Brain microvascular endothelial cell (primary cell): ENCODE measurements at regions not wholly inside any gene's neighbourhood (a gene's known extent, or its start where the extent isn't known, plus 50 kb on each side); places are given as distances from the start of the nearest gene placed in this dataset.

Source experiments
- DNase-seq: peaks from one replicate; pipeline ENCODE4 v3.0.0-alpha.2; 2020
- H3K27ac ChIP-seq: fragments of 250-450 bp; sonication (Bioruptor Pico); 2 replicates; pipeline ENCODE4 v1.5.1; 2020; ENCODE audit warnings: mild to moderate bottlenecking, moderate library complexity
- H3K27me3 ChIP-seq: fragments of 250-450 bp; sonication (Bioruptor Pico); replicated peaks from 2 replicates; pipeline ENCODE4 v1.5.1; 2020; ENCODE audit warnings: mild to moderate bottlenecking
- H3K36me3 ChIP-seq: fragments of 250-450 bp; sonication (Bioruptor Pico); replicated peaks from 2 replicates; pipeline ENCODE4 v1.5.1; 2020; ENCODE audit warnings: mild to moderate bottlenecking
- H3K4me3 ChIP-seq: 2 replicates; pipeline ENCODE4 v1.5.1; 2011; ENCODE audit warnings: low read depth, mild to moderate bottlenecking, control low read depth, low read length, moderate library complexity
- in situ Hi-C: cut with HindIII; loops from 2 replicates; pipeline ENCODE4 v1.10.0; 2017; ENCODE audit warnings: low sequenced_read_pairs, low pct_ligation_motif_present
- TF ChIP-seq, protein P1 (sequence below): IDR thresholded peaks from 2 replicates; pipeline ENCODE4 v1.5.1; 2011; ENCODE audit warnings: low read depth, mild to moderate bottlenecking, moderate library complexity, low read length, control low read depth, inconsistent platforms; ENCODE audit errors: missing control alignments

DNA sequence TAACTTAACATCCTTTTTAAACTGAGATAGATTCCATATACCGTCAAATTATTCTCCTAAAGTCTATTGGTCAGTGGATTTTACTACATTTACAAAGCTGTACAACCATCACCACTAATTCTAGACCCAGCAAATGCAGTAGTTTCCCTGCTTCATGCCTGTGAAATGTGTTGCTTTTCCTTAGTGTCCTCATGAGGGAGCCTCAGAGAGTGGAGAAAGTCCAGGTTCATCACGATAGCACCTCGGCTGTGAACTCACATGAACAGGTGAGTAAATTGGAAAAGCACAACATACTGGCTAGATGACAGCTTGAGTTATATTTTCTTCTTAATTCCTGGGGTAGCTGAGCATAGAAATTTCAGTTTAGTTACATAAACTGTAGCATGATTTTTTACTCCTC, 653.7 kb downstream of the MTRR start:
- no peaks in the 10 kb centered on the region for H3K36me3 ChIP-seq
- H3K4me3 ChIP-seq = no peak overlapping the region
- TF ChIP-seq, protein P1, sequence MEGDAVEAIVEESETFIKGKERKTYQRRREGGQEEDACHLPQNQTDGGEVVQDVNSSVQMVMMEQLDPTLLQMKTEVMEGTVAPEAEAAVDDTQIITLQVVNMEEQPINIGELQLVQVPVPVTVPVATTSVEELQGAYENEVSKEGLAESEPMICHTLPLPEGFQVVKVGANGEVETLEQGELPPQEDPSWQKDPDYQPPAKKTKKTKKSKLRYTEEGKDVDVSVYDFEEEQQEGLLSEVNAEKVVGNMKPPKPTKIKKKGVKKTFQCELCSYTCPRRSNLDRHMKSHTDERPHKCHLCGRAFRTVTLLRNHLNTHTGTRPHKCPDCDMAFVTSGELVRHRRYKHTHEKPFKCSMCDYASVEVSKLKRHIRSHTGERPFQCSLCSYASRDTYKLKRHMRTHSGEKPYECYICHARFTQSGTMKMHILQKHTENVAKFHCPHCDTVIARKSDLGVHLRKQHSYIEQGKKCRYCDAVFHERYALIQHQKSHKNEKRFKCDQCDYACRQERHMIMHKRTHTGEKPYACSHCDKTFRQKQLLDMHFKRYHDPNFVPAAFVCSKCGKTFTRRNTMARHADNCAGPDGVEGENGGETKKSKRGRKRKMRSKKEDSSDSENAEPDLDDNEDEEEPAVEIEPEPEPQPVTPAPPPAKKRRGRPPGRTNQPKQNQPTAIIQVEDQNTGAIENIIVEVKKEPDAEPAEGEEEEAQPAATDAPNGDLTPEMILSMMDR = no peak
- no peak for DNase-seq
- H3K27me3 ChIP-seq = no peaks in the 10 kb centered on the region
- in situ Hi-C loops = no loop called here
- H3K27ac ChIP-seq = no peak overlapping the region

DNA sequence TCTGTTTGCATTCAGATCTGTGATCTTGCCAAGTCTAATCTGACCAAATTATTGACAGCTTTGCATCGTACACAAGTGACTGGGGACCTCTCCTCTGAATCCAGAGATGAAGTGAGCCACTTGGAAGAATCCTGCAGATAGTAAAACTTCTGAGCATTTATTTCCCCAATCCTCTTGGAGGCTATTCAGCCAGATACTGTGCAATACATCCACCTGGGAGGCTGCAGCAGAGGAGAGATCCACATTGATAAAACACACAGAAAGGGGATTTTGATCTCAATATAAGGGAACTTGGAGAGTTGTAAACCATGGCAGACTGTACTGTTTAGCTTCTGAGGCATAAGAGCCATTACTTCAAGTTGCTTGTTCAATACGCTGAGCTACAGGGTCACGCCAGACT, 654.6 kb downstream of the MTRR start:
- H3K27ac ChIP-seq = no peak overlapping the region
- no peak overlapping the region for H3K4me3 ChIP-seq
- no peaks in the 10 kb centered on the region for H3K36me3 ChIP-seq
- no peak for DNase-seq
- in situ Hi-C loops = no loop called here
- H3K27me3 ChIP-seq = no peaks in the 10 kb centered on the region
- TF ChIP-seq, protein P1 = no peak

DNA sequence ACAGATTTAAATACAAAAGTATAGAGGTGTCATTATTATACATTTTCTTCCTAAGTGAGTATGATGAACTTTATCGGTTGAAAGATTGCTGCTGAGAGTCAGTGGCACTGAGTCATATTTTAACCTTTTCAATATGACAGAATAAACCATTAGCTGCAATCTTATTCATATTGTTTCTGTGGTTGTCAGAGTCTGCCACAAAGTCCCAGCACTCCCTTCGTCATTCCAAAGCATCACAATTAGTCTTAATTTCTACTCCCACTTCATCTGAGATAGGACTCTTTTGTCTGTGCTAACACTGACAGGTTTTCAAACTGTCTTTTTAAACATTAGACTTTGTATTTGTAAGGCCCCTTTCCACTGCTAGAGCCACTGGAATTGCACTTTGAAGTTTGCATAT, 656.9 kb downstream of the MTRR start:
- in situ Hi-C loops = no loop called here
- Histone ChIP-seq H3K36me3 (no peaks in the 10 kb centered on the region), H3K27me3 (no peaks in the 10 kb centered on the region), H3K4me3 (no peak overlapping the region), H3K27ac (no peak overlapping the region)
- TF ChIP-seq, protein P1 = no peak
- DNase-seq = no peak

DNA sequence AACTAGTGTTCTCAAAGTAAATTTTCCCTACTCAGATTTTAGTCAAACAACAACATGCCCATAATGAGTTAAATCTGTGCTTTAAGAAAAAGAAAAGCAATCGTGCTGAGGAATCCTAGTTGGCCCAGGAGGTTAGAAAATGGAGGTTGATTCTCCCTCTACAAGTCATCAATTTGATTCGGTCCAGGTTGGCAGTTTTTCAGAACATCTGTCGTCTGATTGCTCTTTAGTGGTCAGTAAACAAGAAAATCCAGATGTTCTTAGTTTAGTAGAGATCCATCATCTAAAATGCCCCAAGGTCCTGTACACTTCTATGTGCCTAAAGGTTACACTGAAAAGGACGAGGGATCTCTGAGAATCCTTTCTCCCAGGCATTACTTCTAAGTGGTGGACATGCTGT, 659.2 kb downstream of the MTRR start:
- in situ Hi-C loops = no loop called here
- TF ChIP-seq, protein P1 = no peak
- Histone ChIP-seq H3K27ac (no peak overlapping the region), H3K36me3 (no peaks in the 10 kb centered on the region), H3K4me3 (no peak overlapping the region), H3K27me3 (no peaks in the 10 kb centered on the region)
- no peak for DNase-seq

DNA sequence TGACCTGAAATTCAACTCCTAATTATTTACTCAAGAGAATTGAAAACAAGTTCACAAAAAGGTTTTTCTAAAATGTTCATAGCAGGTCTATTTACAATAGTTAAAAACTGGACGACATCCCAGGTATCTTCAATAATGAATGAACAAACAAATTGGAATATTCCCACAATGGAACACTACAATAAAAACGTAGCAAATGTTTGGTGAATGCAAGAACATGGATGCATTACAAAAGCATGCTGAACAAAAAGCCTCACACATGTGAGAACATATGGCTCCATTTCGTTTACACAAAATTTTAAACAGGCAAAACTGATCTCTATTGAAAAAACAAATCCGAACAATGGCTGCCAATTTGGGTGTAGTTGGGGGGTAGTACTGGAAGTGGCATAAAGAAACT, 669.9 kb downstream of the MTRR start:
- H3K4me3 ChIP-seq = no peak overlapping the region
- in situ Hi-C loops = no loop called here
- H3K27me3 ChIP-seq = no peaks in the 10 kb centered on the region
- H3K36me3 ChIP-seq = no peaks in the 10 kb centered on the region
- DNase-seq = no peak
- TF ChIP-seq, protein P1 = no peak
- no peak overlapping the region for H3K27ac ChIP-seq

DNA sequence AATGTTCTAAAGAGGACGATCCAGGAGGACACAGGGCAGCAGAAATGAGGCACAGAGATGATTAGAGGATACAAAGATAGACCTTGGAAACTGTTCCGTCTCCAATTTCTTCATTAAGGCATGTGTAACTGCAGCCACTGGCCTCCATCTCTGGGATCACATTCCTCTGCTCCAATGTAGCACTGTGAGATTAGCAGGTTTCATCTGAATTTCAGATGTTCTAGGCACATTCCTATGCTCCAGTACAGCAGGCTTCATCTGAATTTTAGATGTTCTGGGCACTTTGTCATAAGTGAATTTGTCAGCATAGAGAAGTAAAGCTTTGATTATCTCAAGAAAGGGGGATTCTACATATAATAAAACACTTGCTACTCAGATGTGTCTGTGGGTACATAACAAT, 671.4 kb downstream of the MTRR start:
- TF ChIP-seq, protein P1 = no peak
- in situ Hi-C loops = no loop called here
- DNase-seq = no peak
- no peak overlapping the region for H3K27ac ChIP-seq
- no peaks in the 10 kb centered on the region for H3K27me3 ChIP-seq
- no peaks in the 10 kb centered on the region for H3K36me3 ChIP-seq
- H3K4me3 ChIP-seq = no peak overlapping the region
